ENCODE measurements at regions not wholly inside any gene's neighbourhood (a gene's known extent, or its start where the extent isn't known, plus 50 kb on each side); places are given as distances from the start of the nearest gene placed in this dataset.

DNA sequence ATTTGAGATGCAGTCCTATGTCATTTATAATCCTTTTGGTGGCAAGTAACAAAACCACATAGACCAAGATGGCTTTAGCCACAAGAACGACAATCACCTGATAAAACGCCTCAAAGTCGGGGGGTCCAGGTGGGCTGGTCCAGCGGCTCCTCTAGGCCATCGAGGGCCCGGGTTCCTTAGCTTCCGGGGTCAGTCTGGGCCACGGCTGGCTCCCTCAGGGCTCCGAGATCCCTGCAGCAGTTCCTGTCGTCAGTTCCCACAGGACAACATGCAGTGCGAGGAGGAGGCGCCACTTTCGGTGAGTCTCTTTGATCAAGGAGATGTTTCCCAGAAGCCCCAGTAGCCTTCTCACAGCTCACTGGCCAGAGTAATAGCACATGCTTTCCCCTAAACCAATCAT lies 574.6 kb downstream of the AACS start:
- TF ChIP-seq EZH2phosphoT487 (IDR thresholded peaks at IDR 0.05; ENCODE audit: insufficient read depth, low read depth) (no peak), EZH2 (IDR thresholded peaks at IDR 0.05; ENCODE audit: insufficient read depth, poor library complexity, severe bottlenecking) (no peak)

Measured in GM23248 (cell line).